PC-3 (cell line): ENCODE measurements at regions not wholly inside any gene's neighbourhood (a gene's known extent, or its start where the extent isn't known, plus 50 kb on each side); places are given as distances from the start of the nearest gene placed in this dataset.

ENCODE experiments used
- ATAC-seq: fragments of 200-7000 bp; cut with Tn5 transposase; 2 replicates; pipeline ENCODE4 v1.9.1; 2020; ENCODE audit warnings: mild to moderate bottlenecking, moderate library complexity
- BruUV-seq: library from RNA; stranded (reverse); fragments of 400-500 nt; replicated peaks from 2 replicates; lab custom pipeline; 2021; lab: Mats Ljungman, UMichigan
- CTCF ChIA-PET: fragments of 300-600 bp; sonication (Branson Sonifier 250); formaldehyde crosslinking; loops from one replicate; lab custom pipeline; 2022; ENCODE audit warnings: antibody characterized with exemption; lab: Charles Lee
- POLR2A ChIA-PET: fragments of 300-600 bp; sonication (Branson Sonifier 250); formaldehyde crosslinking; loops from one replicate; lab custom pipeline; 2022; ENCODE audit warnings: antibody characterized with exemption; ENCODE audit not compliant: unreplicated experiment; lab: Charles Lee
- DNase-seq: peaks from one replicate; pipeline ENCODE4 v3.0.0-alpha.2; 2015
- H2AFZ ChIP-seq: fragments of 300-600 bp; sonication (generic); 2 replicates; pipeline ENCODE4 v1.6.0; 2016; ENCODE audit warnings: antibody characterized with exemption, low read length
- H3F3A ChIP-seq: fragments of 300-600 bp; sonication (generic); one replicate; pipeline ENCODE4 v1.6.0; 2017; ENCODE audit warnings: antibody characterized with exemption, low read length, control low read depth, mild to moderate bottlenecking; ENCODE audit not compliant: unreplicated experiment
- H3K27ac ChIP-seq: fragments of 300-600 bp; sonication (generic); 2 replicates; pipeline ENCODE4 v1.5.1; 2016; ENCODE audit warnings: mild to moderate bottlenecking, low read length
- H3K27me3 ChIP-seq: fragments of 300-600 bp; sonication (generic); 2 replicates; pipeline ENCODE4 v1.6.1; 2016; ENCODE audit warnings: low read length, mixed read lengths
- H3K36me3 ChIP-seq: fragments of 300-600 bp; sonication (generic); 2 replicates; pipeline ENCODE4 v1.6.1; 2016; ENCODE audit warnings: low read depth, mixed run types, low read length, mixed read lengths
- H3K4me1 ChIP-seq: fragments of 300-600 bp; sonication (generic); 2 replicates; pipeline ENCODE4 v1.5.1; 2016; ENCODE audit warnings: low read length; ENCODE audit not compliant: insufficient read depth
- H3K4me2 ChIP-seq: fragments of 300-600 bp; sonication (generic); 2 replicates; pipeline ENCODE4 v1.6.0; 2016; ENCODE audit warnings: low read length
- H3K4me3 ChIP-seq: fragments of 300-600 bp; sonication (generic); 2 replicates; pipeline ENCODE4 v1.5.1; 2016; ENCODE audit warnings: mild to moderate bottlenecking, low read length, mixed read lengths
- H3K79me2 ChIP-seq: fragments of 300-600 bp; sonication (generic); 2 replicates; pipeline ENCODE4 v1.6.1; 2017; ENCODE audit warnings: low read length, mixed read lengths
- H3K9ac ChIP-seq: fragments of 300-600 bp; sonication (generic); 2 replicates; pipeline ENCODE4 v1.6.0; 2016; ENCODE audit warnings: mild to moderate bottlenecking, low read length
- H3K9me2 ChIP-seq: fragments of 300-600 bp; sonication (generic); replicated peaks from 2 replicates; pipeline ENCODE4 v1.6.1; 2016; ENCODE audit warnings: mixed run types, low read length, mixed read lengths
- H3K9me3 ChIP-seq: fragments of 300-600 bp; sonication (generic); 2 replicates; pipeline ENCODE4 v1.6.1; 2016; ENCODE audit warnings: low read length, mixed read lengths
- H4K20me1 ChIP-seq: fragments of 300-600 bp; sonication (generic); 2 replicates; pipeline ENCODE4 v1.6.1; 2016; ENCODE audit warnings: low read length, mixed read lengths
- CTCF ChIP-seq: fragments of 300-600 bp; sonication (generic); conservative IDR thresholded peaks from 2 replicates; pipeline ENCODE4 v1.5.1; 2017; ENCODE audit warnings: antibody characterized with exemption, low read depth, mild to moderate bottlenecking, low read length
- EZH2 ChIP-seq: fragments of 300-600 bp; sonication (generic); IDR thresholded peaks from one replicate; pipeline ENCODE4 v1.6.1; 2017; ENCODE audit warnings: antibody characterized with exemption, mild to moderate bottlenecking, low read length; ENCODE audit not compliant: unreplicated experiment
- EZH2phosphoT487 ChIP-seq: fragments of 300-600 bp; sonication (generic); IDR thresholded peaks from 2 replicates; pipeline ENCODE4 v1.6.1; 2018; ENCODE audit warnings: mild to moderate bottlenecking, antibody characterized with exemption, low read length, borderline replicate concordance
- intact Hi-C: fragments of 100-400 bp; cut with micrococcal nuclease; formaldehyde crosslinking; loops from 2 replicates; pipeline ENCODE4 v1.9.0; 2023

- Histone ChIP-seq H3K79me2 (no peaks in the 10 kb centered on the region), H3F3A (no peaks in the 10 kb centered on the region), H3K9me2 (no peaks in the 10 kb centered on the region), H3K9me3 (no peaks in the 10 kb centered on the region), H3K27ac (no peak overlapping the region), H3K9ac (no peak overlapping the region), H3K36me3 (no peaks in the 10 kb centered on the region), H4K20me1 (no peaks in the 10 kb centered on the region), H2AFZ (no peak overlapping the region), H3K4me3 (no peak overlapping the region), H3K4me2 (no peak overlapping the region), H3K4me1 (peaks cover 6% of the 10 kb centered on the region), H3K27me3 (no peaks in the 10 kb centered on the region)
- BruUV-seq, result no TSS peak
- POLR2A ChIA-PET, result interaction anchor here (0.6 kb wide), 1 partner anchor 56 kb away, joined by 16 read pairs; no protein-coding TSS in a partner anchor
- intact Hi-C loops, result no loop called here
- no peak for DNase-seq
- no peak for ATAC-seq
- CTCF ChIA-PET, result no interaction called here
- TF ChIP-seq EZH2 (no peak), EZH2phosphoT487 (no peak), CTCF (no peak)
These were observed 593.6 kb downstream of the BNC2 start for GRCh38 chr9:16276866-16277265.

GRCh38 chr9:16277471-16277960 lies 593.0 kb downstream of the BNC2 start:
- TF ChIP-seq CTCF, result no peak
- TF ChIP-seq EZH2phosphoT487, result no peak
- no peak for TF ChIP-seq EZH2
- H3F3A ChIP-seq, result no peaks in the 10 kb centered on the region
- no peak for ATAC-seq
- DNase-seq, result no peak
- no peak overlapping the region for H3K27ac ChIP-seq
- H3K79me2 ChIP-seq, result no peaks in the 10 kb centered on the region
- no peak overlapping the region for H2AFZ ChIP-seq
- BruUV-seq, result no TSS peak
- POLR2A ChIA-PET, result no interaction called here
- no peaks in the 10 kb centered on the region for H3K27me3 ChIP-seq
- CTCF ChIA-PET, result no interaction called here
- peaks cover 12% of the 10 kb centered on the region for H3K4me1 ChIP-seq
- H3K4me3 ChIP-seq, result no peak overlapping the region
- H3K9ac ChIP-seq, result no peak overlapping the region
- H3K9me3 ChIP-seq, result no peaks in the 10 kb centered on the region
- intact Hi-C loops, result no loop called here
- H3K36me3 ChIP-seq, result no peaks in the 10 kb centered on the region
- no peak overlapping the region for H3K4me2 ChIP-seq
- H3K9me2 ChIP-seq, result no peaks in the 10 kb centered on the region
- H4K20me1 ChIP-seq, result no peaks in the 10 kb centered on the region

GRCh38 chr9:16278326-16278999 lies 592.0 kb downstream of the BNC2 start:
- DNase-seq, result no peak
- no peaks in the 10 kb centered on the region for H3K9me3 ChIP-seq
- H2AFZ ChIP-seq, result no peak overlapping the region
- ChIA-PET POLR2A (no interaction called here), CTCF (no interaction called here)
- no peak overlapping the region for H3K27ac ChIP-seq
- TF ChIP-seq CTCF (no peak), EZH2phosphoT487 (no peak), EZH2 (no peak)
- no peaks in the 10 kb centered on the region for H3K9me2 ChIP-seq
- BruUV-seq, result no TSS peak
- no peak for ATAC-seq
- no peaks in the 10 kb centered on the region for H3K79me2 ChIP-seq
- no peak overlapping the region for H3K9ac ChIP-seq
- no peaks in the 10 kb centered on the region for H4K20me1 ChIP-seq
- peaks cover 15% of the 10 kb centered on the region for H3K4me1 ChIP-seq
- no peaks in the 10 kb centered on the region for H3F3A ChIP-seq
- no peaks in the 10 kb centered on the region for H3K27me3 ChIP-seq
- no peak overlapping the region for H3K4me3 ChIP-seq
- no peak overlapping the region for H3K4me2 ChIP-seq
- H3K36me3 ChIP-seq, result no peaks in the 10 kb centered on the region
- intact Hi-C loops, result no loop called here
